Gastroesophageal sphincter (tissue), 4 donors: ENCODE measurements at regions not wholly inside any gene's neighbourhood (a gene's known extent, or its start where the extent isn't known, plus 50 kb on each side); places are given as distances from the start of the nearest gene placed in this dataset.

ENCODE experiments used
- ATAC-seq: fragments of 150-250 bp; one replicate; pipeline ENCODE4 v1.9.1; 2016; ENCODE audit warnings: mild to moderate bottlenecking, moderate library complexity
- H3K27ac ChIP-seq, 4 donors: fragments of 200-600 bp; sonication (generic) in 3 of 4; 1 replicate in 3 of 4; 2 replicates in 1 of 4; pipeline ENCODE4 v1.5.1; 2016 to 2019
- H3K27me3 ChIP-seq: fragments of 200-600 bp; sonication (generic); one replicate; pipeline ENCODE4 v1.5.1; 2019
- H3K36me3 ChIP-seq, 2 donors: fragments of 200-600 bp; sonication (generic); one replicate each; pipeline ENCODE4 v1.5.1; 2019; ENCODE audit warnings: control low read depth in 1 of 2
- H3K4me1 ChIP-seq, 3 donors: fragments of 200-600 bp; sonication (generic); 1 replicate in 2 of 3; 2 replicates in 1 of 3; pipeline ENCODE4 v1.5.1; 2016 to 2019; ENCODE audit warnings: control low read depth in 2 of 3
- H3K4me3 ChIP-seq, 2 donors: fragments of 200-600 bp; sonication (generic); one replicate each; pipeline ENCODE4 v1.5.1; 2019; ENCODE audit warnings: mild to moderate bottlenecking in 1 of 2, moderate library complexity in 1 of 2
- H3K9me3 ChIP-seq, 3 donors: fragments of 200-600 bp; sonication (generic); one replicate each; pipeline ENCODE4 v1.5.1; 2017 to 2019; ENCODE audit warnings: control low read depth in 2 of 3
- CTCF ChIP-seq, 4 experiments: fragments of 200-600 bp in 2 of 4; fragments of 450-650 bp in 2 of 4; sonication (generic) in 1 of 4; IDR thresholded peaks; one replicate each; pipeline ENCODE4 v1.5.1; 2017 to 2019; ENCODE audit warnings: antibody characterized with exemption in 4 of 4, mild to moderate bottlenecking in 2 of 4, moderate library complexity in 2 of 4
- EP300 ChIP-seq: sonication (generic); formaldehyde crosslinking; IDR thresholded peaks from one replicate; pipeline ENCODE4 v1.6.1; 2017; ENCODE audit warnings: antibody characterized with exemption, mild to moderate bottlenecking
- POLR2A ChIP-seq, 2 donors: fragments of 450-650 bp; IDR thresholded peaks; one replicate each; pipeline ENCODE4 v1.6.1; 2017; ENCODE audit warnings: antibody characterized with exemption in 2 of 2, mild to moderate bottlenecking in 2 of 2, moderate library complexity in 1 of 2
- POLR2AphosphoS5 ChIP-seq: sonication (generic); formaldehyde crosslinking; IDR thresholded peaks from one replicate; pipeline ENCODE4 v1.6.1; 2017; ENCODE audit warnings: antibody characterized with exemption
- WGBS, 2 donors: methylation state at CpG; one replicate each; pipeline ENCODE4 v1.1.5; 2018; ENCODE audit warnings: low coverage in 1 of 2; 5-methylcytosine and 5-hydroxymethylcytosine counted together

DNA sequence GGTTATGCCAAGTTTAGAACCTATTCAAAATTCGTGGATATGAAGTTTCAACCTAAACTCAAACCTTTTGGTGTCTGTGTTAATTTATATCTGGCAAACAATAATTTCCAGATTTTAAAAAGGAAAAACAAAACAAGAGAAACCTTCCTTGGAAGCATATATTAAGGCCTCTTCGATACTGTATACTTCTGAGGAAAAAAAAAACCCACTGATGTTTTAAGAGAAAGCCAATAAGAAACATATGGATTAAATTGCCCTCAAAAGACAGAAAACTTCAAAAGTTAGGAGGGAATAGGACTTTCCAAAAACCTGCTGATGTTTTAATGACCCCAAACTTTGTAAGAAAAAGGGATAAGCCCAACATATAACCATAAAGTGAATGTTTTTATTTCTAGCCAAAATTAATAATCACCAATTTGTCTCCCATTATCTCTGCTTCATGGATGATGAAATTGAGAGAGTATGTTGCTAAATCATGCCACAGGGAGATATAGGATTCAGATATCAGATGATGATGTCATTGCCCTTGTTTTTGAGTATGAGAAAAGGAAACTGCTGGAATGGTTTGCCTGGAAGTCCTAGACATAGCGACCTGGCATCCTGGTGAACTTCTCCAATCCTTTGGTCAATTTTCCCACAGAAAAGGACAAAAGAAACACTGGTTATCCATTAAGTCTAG, 423.9 kb downstream of the DMRT2 start:
- TF ChIP-seq POLR2A (IDR thresholded peaks at IDR 0.05) (no peak), CTCF (IDR thresholded peaks at IDR 0.05) (no peak), EP300 (no peak), POLR2AphosphoS5 (no peak)
- no peak for ATAC-seq
- Histone ChIP-seq H3K27me3 (no peaks in the 10 kb centered on the region), H3K9me3 (no peaks in the 10 kb centered on the region), H3K27ac (no peak overlapping the region), H3K4me3 (no peak overlapping the region), H3K4me1 (no peaks in the 10 kb centered on the region), H3K36me3 (no peaks in the 10 kb centered on the region)
- WGBS, 2 donors = 70 to 74% methylated on average over 3 of the region's 3 CpGs

- ATAC-seq = no peak
- H3K4me3 ChIP-seq = no peak overlapping the region
- TF ChIP-seq EP300 = no peak
- no peak for TF ChIP-seq POLR2AphosphoS5
- TF ChIP-seq CTCF (IDR thresholded peaks at IDR 0.05) = no peak
- no peak for TF ChIP-seq POLR2A (IDR thresholded peaks at IDR 0.05)
- H3K9me3 ChIP-seq = no peaks in the 10 kb centered on the region
- no peak overlapping the region for H3K27ac ChIP-seq
- H3K27me3 ChIP-seq = no peaks in the 10 kb centered on the region
- no peaks in the 10 kb centered on the region for H3K4me1 ChIP-seq
- WGBS, 2 donors = 6 to 22% methylated on average over 1 of the region's 1 CpG
- no peaks in the 10 kb centered on the region for H3K36me3 ChIP-seq
These were observed 424.5 kb downstream of the DMRT2 start for GRCh38 chr9:1474671-1475070.

GRCh38 chr9:1490341-1491232, 440.4 kb downstream of the DMRT2 start:
- H3K36me3 ChIP-seq = no peaks in the 10 kb centered on the region
- H3K4me3 ChIP-seq = no peak overlapping the region
- no peak overlapping the region for H3K27ac ChIP-seq
- ATAC-seq = peak; percentile 75
- H3K4me1 ChIP-seq = no peaks in the 10 kb centered on the region
- 39 to 41% methylated on average over 4 to 8 of the region's 8 CpGs for WGBS, 2 donors
- no peaks in the 10 kb centered on the region for H3K27me3 ChIP-seq
- TF ChIP-seq EP300 (no peak), POLR2A (IDR thresholded peaks at IDR 0.05) (no peak), CTCF (IDR thresholded peaks at IDR 0.05) (no peak), POLR2AphosphoS5 (no peak)
- no peaks in the 10 kb centered on the region for H3K9me3 ChIP-seq

DNA sequence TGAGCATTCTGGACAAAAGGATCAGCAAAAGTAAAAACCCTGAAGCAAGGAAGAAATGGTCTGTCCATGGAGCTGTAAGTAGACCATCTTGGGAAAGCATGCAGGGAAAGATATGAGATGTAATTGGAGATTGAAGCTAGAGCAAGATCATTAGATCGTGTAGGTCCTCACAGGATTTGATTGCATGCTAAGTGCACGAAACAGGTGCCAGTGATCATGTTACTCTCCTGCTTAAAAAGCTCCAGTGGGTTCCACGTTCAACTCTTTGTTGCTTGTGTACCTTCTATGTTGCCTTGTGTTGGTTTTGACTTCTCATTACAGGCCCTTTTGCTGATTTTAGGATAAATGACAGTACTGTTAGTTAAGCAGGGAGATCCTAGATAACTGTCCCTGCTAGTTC, 442.0 kb downstream of the DMRT2 start:
- WGBS, 2 donors = 78 to 88% methylated on average over 3 of the region's 3 CpGs
- Histone ChIP-seq H3K4me1 (no peaks in the 10 kb centered on the region), H3K36me3 (no peaks in the 10 kb centered on the region), H3K27me3 (no peaks in the 10 kb centered on the region), H3K9me3 (no peaks in the 10 kb centered on the region), H3K4me3 (no peak overlapping the region), H3K27ac (no peak overlapping the region)
- no peak for ATAC-seq
- TF ChIP-seq CTCF (IDR thresholded peaks at IDR 0.05) = no peak
- no peak for TF ChIP-seq POLR2A (IDR thresholded peaks at IDR 0.05)
- TF ChIP-seq POLR2AphosphoS5 = no peak
- no peak for TF ChIP-seq EP300
